Pancreas (tissue), 10 donors: ENCODE measurements at regions not wholly inside any gene's neighbourhood (a gene's known extent, or its start where the extent isn't known, plus 50 kb on each side); places are given as distances from the start of the nearest gene placed in this dataset.

Source experiments
- ATAC-seq, 4 donors: fragments of 200-7000 bp; cut with Tn5 transposase; one replicate each; pipeline versions ENCODE4 v1.8.0 to v1.9.1; 2020; ENCODE audit warnings: mild to moderate bottlenecking in 4 of 4, moderate library complexity in 4 of 4
- DNase-seq, 6 donors: peaks; one replicate each; pipeline ENCODE4 v3.0.0-alpha.2; 2020
- FAIRE-seq: peaks from 2 replicates; lab custom pipeline; 2012; peaks lifted over from hg19 to GRCh38; lab: Jason Lieb, UNC
- H3K27ac ChIP-seq, 4 donors: fragments of 200-600 bp; sonication (generic); 1 replicate in 3 of 4; 2 replicates in 1 of 4; pipeline versions ENCODE4 v1.5.0 to v1.8.0; 2020
- H3K27me3 ChIP-seq, 4 donors: fragments of 200-600 bp; one replicate each; pipeline ENCODE4 v1.8.0; 2021
- H3K36me3 ChIP-seq, 3 donors: fragments of 200-600 bp; sonication (generic) in 1 of 3; one replicate each; pipeline versions ENCODE4 v1.5.0 to v1.8.0; 2020 to 2021
- H3K4me1 ChIP-seq, 3 donors: fragments of 200-600 bp; one replicate each; pipeline ENCODE4 v1.8.0; 2021
- H3K4me3 ChIP-seq, 4 donors: fragments of 200-600 bp; sonication (generic) in 2 of 4; one replicate each; pipeline versions ENCODE4 v1.5.0 to v1.8.0; 2020 to 2021
- H3K9me3 ChIP-seq, 4 donors: fragments of 200-600 bp; one replicate each; pipeline ENCODE4 v1.8.0; 2021
- WGBS, 2 donors: extraction: QIAGEN DNeasy Blood & Tissue Kit; methylation state at CpG; one replicate each; pipeline ENCODE4 v1.1.7; 2013; 5-methylcytosine and 5-hydroxymethylcytosine counted together
- intact Hi-C, 3 donors: fragments of 100-400 bp; cut with DNase I; formaldehyde crosslinking; loops; one replicate each; pipeline versions ENCODE4 v1.11.1 to v1.14.2; 2022
- TF ChIP-seq, protein P1 (sequence below), 4 donors: fragments of 200-600 bp; sonication (generic) in 3 of 4; IDR thresholded peaks; one replicate each; pipeline versions ENCODE4 v1.5.0 to v1.8.0; 2021; ENCODE audit warnings: antibody characterized with exemption in 4 of 4
- donor health status: healthy with polysubstance abuse.
- donor health status: DM: no; HTN: no; CAD: no; lungs with moderate emphysema.
- donor health status: DM: no; HTN: no; CAD: no.
- donor health status: control.
- donor health status: control.
- donor health status: Bipolar disorder and iron deficiency.
- donor health status: DM: yes; HTN: yes; CAD: no.
- donor health status: DM: no; HTN: no; CAD: no.
- donor health status: DM: no; HTN: no; CAD: no.
- donor health status: DM: yes; HTN: yes; CAD: no.

DNA sequence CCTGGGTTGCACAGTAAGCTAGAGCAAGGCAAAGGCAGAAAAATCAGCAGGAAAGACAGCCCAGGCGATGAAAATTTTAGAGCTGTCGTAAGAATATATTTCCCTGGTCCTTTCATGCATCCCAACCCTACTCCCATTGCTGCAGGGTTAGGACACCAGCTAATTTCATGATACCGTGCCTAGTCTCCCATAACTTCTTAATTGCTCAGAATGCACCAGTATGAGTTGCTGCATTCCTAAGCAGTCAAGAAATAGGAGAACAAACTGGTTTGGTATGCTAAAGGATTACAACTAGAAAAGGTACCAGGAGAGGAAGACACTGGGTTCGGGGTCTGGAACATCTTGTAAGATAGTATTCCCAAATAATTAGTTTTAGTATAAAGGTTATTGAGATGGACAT, 269.4 kb upstream of the NRXN1 start:
- WGBS, 2 donors: 90 to 96% methylated on average over 4 of the region's 4 CpGs
- FAIRE-seq (no peak), DNase-seq (no peak), ATAC-seq (no peak)
- TF ChIP-seq, protein P1, sequence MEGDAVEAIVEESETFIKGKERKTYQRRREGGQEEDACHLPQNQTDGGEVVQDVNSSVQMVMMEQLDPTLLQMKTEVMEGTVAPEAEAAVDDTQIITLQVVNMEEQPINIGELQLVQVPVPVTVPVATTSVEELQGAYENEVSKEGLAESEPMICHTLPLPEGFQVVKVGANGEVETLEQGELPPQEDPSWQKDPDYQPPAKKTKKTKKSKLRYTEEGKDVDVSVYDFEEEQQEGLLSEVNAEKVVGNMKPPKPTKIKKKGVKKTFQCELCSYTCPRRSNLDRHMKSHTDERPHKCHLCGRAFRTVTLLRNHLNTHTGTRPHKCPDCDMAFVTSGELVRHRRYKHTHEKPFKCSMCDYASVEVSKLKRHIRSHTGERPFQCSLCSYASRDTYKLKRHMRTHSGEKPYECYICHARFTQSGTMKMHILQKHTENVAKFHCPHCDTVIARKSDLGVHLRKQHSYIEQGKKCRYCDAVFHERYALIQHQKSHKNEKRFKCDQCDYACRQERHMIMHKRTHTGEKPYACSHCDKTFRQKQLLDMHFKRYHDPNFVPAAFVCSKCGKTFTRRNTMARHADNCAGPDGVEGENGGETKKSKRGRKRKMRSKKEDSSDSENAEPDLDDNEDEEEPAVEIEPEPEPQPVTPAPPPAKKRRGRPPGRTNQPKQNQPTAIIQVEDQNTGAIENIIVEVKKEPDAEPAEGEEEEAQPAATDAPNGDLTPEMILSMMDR (IDR thresholded peaks at IDR 0.05): no peak
- Histone ChIP-seq H3K27ac (no peak overlapping the region), H3K9me3 (no peaks in the 10 kb centered on the region), H3K4me3 (no peak overlapping the region), H3K4me1 (no peaks in the 10 kb centered on the region), H3K36me3 (no peaks in the 10 kb centered on the region), H3K27me3 (no peaks in the 10 kb centered on the region)
- intact Hi-C loops: no loop called here

DNA sequence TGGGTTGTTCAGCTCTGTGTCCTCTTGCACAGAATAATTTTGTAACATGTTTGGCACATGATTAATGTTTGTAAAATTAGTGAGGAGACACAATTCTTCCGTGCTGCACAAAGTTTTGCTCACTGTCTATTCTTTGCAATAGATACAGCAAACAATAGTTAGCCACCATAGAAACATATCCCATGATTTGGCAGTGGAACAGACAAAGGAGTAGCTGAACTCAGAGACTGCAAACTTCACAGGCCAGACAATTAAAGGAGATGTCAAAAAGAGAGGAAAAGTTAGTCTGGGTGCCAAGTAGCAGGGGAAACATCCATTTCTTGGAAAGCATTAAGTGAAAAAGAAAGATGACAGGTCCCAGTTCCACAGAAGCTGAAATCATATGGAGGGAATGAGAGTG, 267.4 kb upstream of the NRXN1 start:
- no peak for DNase-seq

DNA sequence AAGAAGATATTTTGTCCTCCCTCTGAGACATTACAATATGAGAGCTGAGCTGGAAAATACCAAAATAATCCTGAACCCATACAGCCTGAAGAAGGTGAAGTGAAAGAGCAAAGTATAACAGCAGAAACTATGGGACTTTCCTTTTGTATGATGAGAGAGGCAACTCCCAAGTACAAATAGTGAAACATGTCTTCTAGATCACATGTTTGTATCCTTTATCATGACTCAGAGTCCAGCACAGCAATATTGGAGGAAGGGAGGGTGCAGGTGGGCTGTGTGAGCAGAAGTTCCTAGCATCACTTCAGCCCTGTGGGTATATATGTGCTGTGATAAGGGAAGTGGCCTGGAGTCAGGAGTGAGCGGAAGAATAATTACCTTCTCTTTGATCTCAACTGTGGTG, 265.6 kb upstream of the NRXN1 start:
- no peak for DNase-seq
- no peak for ATAC-seq
- H3K4me3 ChIP-seq: no peak overlapping the region
- intact Hi-C loops: no loop called here
- no peaks in the 10 kb centered on the region for H3K4me1 ChIP-seq
- H3K27me3 ChIP-seq: no peaks in the 10 kb centered on the region
- no peak for FAIRE-seq
- WGBS, 2 donors: 90 to 98% methylated on average over 1 of the region's 1 CpG
- H3K27ac ChIP-seq: no peak overlapping the region
- no peaks in the 10 kb centered on the region for H3K36me3 ChIP-seq
- TF ChIP-seq, protein P1 (IDR thresholded peaks at IDR 0.05): no peak
- H3K9me3 ChIP-seq: no peaks in the 10 kb centered on the region

More for the DNA sequence above, 267.4 kb upstream of the NRXN1 start:
- no peaks in the 10 kb centered on the region for H3K27me3 ChIP-seq
- intact Hi-C loops: no loop called here
- H3K4me1 ChIP-seq: no peaks in the 10 kb centered on the region
- FAIRE-seq (no peak), ATAC-seq (no peak)
- H3K9me3 ChIP-seq: no peaks in the 10 kb centered on the region
- no peaks in the 10 kb centered on the region for H3K36me3 ChIP-seq
- WGBS, 2 donors: 56 to 68% methylated on average over 1 of the region's 1 CpG
- no peak overlapping the region for H3K4me3 ChIP-seq
- no peak overlapping the region for H3K27ac ChIP-seq
- TF ChIP-seq, protein P1 (IDR thresholded peaks at IDR 0.05): no peak

DNA sequence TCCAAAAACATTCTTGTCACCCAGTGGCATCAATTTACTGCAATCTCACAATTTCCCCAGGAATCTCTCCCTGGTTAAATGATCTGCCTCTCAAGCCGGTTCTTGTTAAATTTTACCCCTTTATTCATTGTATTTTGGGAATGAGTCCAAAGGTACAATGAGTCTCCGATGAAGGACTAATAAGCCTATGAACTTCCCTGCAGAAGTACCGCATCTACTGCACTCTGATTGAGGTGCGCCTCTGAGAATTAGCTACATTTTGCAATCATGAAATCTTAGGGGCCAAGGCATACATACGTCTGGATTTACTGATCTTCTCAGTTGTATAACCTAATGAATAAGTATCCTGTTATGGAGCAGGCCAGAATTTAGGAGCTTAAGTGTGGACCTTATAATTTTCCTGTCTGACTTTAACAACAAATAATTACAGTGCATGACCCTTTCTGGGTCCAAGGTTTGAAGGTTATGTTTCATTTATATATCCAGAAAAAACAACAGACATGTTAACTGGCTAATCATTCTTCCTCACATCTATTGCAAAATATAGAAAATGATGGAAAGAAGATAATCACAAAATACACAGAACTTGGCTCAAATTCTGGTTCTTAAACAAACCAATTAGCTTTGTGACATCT, 261.8 kb upstream of the NRXN1 start:
- 62 to 71% methylated on average over 5 of the region's 5 CpGs for WGBS, 2 donors
- intact Hi-C loops: no loop called here
- Histone ChIP-seq H3K36me3 (no peaks in the 10 kb centered on the region), H3K4me3 (no peak overlapping the region), H3K4me1 (no peaks in the 10 kb centered on the region), H3K9me3 (no peaks in the 10 kb centered on the region), H3K27ac (no peak overlapping the region), H3K27me3 (no peaks in the 10 kb centered on the region)
- no peak for FAIRE-seq
- no peak for DNase-seq
- TF ChIP-seq, protein P1 (IDR thresholded peaks at IDR 0.05): no peak
- ATAC-seq: no peak

DNA sequence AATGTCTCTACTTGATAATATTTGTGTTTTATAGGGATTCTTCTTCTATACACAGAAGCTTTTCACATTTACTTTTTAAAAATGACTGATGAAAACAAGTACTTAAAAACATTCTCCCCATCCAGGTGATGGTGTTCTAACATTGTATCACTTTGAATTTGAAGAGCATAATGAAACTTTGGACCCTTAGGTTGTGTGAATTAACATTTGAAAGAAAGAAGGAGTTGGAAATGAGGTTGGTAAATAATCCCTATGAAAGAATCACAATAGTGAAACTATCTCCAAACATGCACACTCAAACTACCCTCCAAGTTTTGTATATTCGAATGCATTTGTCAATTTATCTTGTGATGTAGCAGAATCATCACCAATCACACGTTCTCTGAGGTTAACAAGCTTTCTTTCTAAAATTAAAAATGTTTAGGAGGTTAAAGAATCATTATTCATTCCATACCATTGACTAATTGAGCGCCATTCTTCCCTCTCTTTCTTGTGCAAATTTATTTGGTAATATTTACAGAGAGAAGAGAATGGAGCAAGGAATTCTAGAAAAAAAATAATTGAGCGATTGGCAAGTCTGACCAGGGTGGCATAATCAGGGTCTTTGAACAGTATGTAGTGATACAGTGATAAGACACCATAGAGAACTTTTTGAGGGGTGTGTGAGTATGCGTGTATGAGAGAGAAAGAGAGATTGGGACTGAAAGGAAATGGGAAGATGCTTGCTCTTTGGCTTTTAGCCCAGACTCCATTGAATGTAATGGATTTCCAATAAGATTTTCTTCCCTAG, 260.0 kb upstream of the NRXN1 start:
- TF ChIP-seq, protein P1 (IDR thresholded peaks at IDR 0.05): no peak
- Histone ChIP-seq H3K36me3 (no peaks in the 10 kb centered on the region), H3K4me3 (no peak overlapping the region), H3K27me3 (no peaks in the 10 kb centered on the region), H3K27ac (no peak overlapping the region), H3K4me1 (no peaks in the 10 kb centered on the region), H3K9me3 (no peaks in the 10 kb centered on the region)
- FAIRE-seq (no peak), ATAC-seq (no peak), DNase-seq (no peak)
- WGBS, 2 donors: 57 to 63% methylated on average over 5 of the region's 5 CpGs
- intact Hi-C loops: no loop called here
